Naive thymus-derived CD8-positive, alpha-beta T cell (primary cell): ENCODE measurements at regions not wholly inside any gene's neighbourhood (a gene's known extent, or its start where the extent isn't known, plus 50 kb on each side); places are given as distances from the start of the nearest gene placed in this dataset.

Source experiments
- ATAC-seq, 2 donors: fragments of 150-1000 bp; cut with Tn5 transposase in 1 of 2; sonication (Bioruptor Pico), chemical (Tn5 transposase) in 1 of 2; 1 replicate in 1 of 2; 2 replicates in 1 of 2; pipeline ENCODE4 v1.10.0; 2021; ENCODE audit warnings: mild to moderate bottlenecking in 2 of 2, moderate library complexity in 2 of 2
- POLR2A ChIA-PET: fragments of 350-600 bp; sonication (Branson Sonifier 250); formaldehyde crosslinking; loops from one replicate; lab custom pipeline; 2021; ENCODE audit warnings: antibody characterized with exemption; lab: Charles Lee
- DNase-seq, 10 donors: peaks; one replicate each; pipeline versions ENCODE4 v3.0.0 to v3.0.0-alpha.2; 2020 to 2022
- H3K27ac Mint-ChIP-seq, 10 donors: one replicate each; pipeline ENCODE4 v1.8.0; 2020 to 2022; ENCODE audit warnings: mild to moderate bottlenecking in 10 of 10, mixed read lengths in 10 of 10, moderate library complexity in 4 of 10, inconsistent platforms in 1 of 10
- H3K27me3 Mint-ChIP-seq, 5 donors: one replicate each; pipeline ENCODE4 v1.8.0; 2021 to 2022; ENCODE audit warnings: mixed read lengths in 5 of 5
- H3K36me3 Mint-ChIP-seq, 3 donors: one replicate each; pipeline ENCODE4 v1.8.0; 2020 to 2022; ENCODE audit warnings: mixed read lengths in 3 of 3, mild to moderate bottlenecking in 2 of 3, inconsistent platforms in 1 of 3
- H3K4me1 Mint-ChIP-seq, 4 donors: one replicate each; pipeline ENCODE4 v1.8.0; 2021 to 2022; ENCODE audit warnings: mixed read lengths in 4 of 4
- H3K4me3 Mint-ChIP-seq, 10 donors: one replicate each; pipeline ENCODE4 v1.8.0; 2020 to 2022; ENCODE audit warnings: mild to moderate bottlenecking in 10 of 10, mixed read lengths in 10 of 10, moderate library complexity in 6 of 10, inconsistent platforms in 1 of 10
- H3K9me3 Mint-ChIP-seq, 9 donors: one replicate each; pipeline ENCODE4 v1.8.0; 2020 to 2022; ENCODE audit warnings: mixed read lengths in 9 of 9, mild to moderate bottlenecking in 3 of 9, inconsistent platforms in 1 of 9, moderate library complexity in 1 of 9

DNA sequence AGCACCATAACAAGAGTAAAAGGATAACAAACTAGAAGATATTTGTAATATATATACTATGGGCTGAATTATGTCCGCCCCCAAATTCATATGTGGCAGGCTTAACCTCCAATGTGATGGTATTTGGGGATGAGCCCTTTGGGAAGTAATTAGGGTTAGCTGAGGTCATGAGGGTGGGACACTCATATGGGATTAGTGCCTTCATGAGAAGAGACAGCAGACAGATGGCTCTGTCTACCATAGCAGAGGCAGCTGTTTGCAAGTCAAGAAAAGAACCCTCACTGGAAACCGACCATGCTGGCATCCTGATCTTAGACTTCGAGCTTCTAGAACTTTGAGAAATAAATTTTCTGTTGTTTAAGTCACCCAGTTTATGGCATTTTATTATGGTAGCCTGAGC is 303.6 kb downstream of the LMO4 start:
- peaks cover 0 to 6% (median 1%) of the 10 kb centered on the region in 5 donors for H3K27me3 Mint-ChIP-seq
- peaks cover 0 to 14% (median 3%) of the 10 kb centered on the region in 9 donors for H3K9me3 Mint-ChIP-seq
- H3K4me1 Mint-ChIP-seq = no peaks in the 10 kb centered on the region
- H3K27ac Mint-ChIP-seq = no peak overlapping the region
- no peak for ATAC-seq
- POLR2A ChIA-PET = no interaction called here
- H3K4me3 Mint-ChIP-seq = no peak overlapping the region
- DNase-seq = no peak
- H3K36me3 Mint-ChIP-seq = no peaks in the 10 kb centered on the region

DNA sequence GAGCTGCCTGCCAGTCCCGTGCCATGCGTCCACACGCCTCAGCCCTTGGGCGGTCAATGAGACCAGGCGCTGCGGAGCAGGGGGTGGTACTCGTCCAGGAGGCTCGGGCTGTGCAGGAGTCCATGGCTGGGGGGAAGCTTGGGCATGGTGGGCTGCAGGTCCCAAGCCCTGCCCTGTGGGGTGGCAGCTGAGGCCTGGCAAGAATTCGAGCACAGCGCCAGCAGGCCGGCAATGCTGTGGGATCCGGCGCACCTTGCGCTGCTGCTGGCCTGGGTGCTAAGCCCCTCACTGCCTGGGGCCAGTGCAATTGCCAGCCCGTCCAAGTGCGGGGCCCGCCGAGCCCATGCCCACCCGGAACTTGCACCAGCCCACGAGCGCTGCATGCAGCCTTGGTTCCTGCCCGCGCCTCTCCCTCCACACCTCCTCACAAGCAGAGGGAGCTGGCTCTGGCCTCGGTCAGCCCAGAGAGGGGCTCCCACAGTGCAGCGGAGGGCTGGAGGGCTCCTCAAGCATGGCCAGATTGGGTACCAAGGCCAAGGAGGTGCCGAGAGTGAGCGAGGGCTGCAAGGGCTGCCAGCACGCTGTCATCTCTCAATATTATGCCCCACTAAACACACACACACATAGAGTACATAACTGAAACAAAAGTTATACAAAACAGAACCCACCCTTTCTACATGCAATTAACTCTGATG is 307.7 kb downstream of the LMO4 start:
- Mint-ChIP-seq H3K4me1 (peaks cover 0 to 4% (median 1%) of the 10 kb centered on the region in 4 donors), H3K27ac (no peak overlapping the region), H3K27me3 (peaks cover 0 to 6% (median 1%) of the 10 kb centered on the region in 5 donors), H3K36me3 (no peaks in the 10 kb centered on the region), H3K9me3 (peaks cover 0 to 14% (median 3%) of the 10 kb centered on the region in 9 donors), H3K4me3 (no peak overlapping the region)
- no peak for DNase-seq
- ATAC-seq = no peak
- POLR2A ChIA-PET = no interaction called here

DNA sequence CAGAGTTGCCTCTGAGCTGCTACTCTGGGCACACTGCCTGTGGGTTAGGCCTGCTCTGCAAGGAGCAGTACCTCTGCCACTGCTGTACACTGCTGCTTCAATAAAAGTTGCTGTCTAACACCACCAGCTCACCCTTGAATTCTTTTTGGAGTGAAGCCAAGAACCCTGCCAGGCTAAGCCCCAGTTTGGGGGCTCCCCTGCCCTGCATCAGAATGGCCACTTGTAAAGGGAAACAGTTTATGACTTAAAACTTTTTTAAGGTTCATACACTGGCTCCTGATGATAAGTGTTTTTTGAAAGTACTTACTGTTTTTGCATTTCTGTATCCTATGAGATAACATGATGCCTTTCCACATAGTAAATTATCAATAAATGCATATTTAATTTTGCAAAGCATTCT is 310.0 kb downstream of the LMO4 start:
- Mint-ChIP-seq H3K4me3 (no peak overlapping the region), H3K4me1 (peaks cover 0 to 4% (median 1%) of the 10 kb centered on the region in 4 donors), H3K27me3 (peaks cover 0 to 6% (median 2%) of the 10 kb centered on the region in 5 donors), H3K27ac (no peak overlapping the region), H3K9me3 (peaks cover 0 to 6% (median 0%) of the 10 kb centered on the region in 9 donors), H3K36me3 (no peaks in the 10 kb centered on the region)
- ATAC-seq (no peak), DNase-seq (no peak)
- POLR2A ChIA-PET = no interaction called here

DNA sequence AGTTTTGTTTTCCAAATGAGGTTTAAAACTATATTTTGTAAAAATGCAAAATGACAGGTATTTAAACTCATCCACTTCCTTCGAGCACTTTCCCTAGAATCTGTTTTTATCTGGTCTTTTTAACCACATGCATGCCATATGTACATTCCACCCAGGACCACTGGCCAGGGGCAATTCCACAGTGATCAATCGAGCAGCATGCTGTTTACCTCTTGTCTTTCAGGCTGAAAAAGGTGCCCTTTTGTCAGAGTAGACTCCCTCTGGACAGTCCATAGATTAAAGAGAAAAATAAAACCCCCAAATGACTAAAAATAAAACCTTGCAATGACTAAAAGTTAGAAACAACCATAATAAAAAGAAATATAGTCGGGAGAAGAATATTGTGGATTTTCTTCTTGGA is 313.3 kb downstream of the LMO4 start:
- Mint-ChIP-seq H3K36me3 (no peaks in the 10 kb centered on the region), H3K4me3 (no peak overlapping the region), H3K9me3 (no peaks in the 10 kb centered on the region), H3K27ac (no peak overlapping the region), H3K27me3 (peaks cover 0 to 2% (median 0%) of the 10 kb centered on the region in 5 donors), H3K4me1 (peaks cover 0 to 7% (median 4%) of the 10 kb centered on the region in 4 donors)
- POLR2A ChIA-PET = no interaction called here
- DNase-seq (no peak), ATAC-seq (no peak)

DNA sequence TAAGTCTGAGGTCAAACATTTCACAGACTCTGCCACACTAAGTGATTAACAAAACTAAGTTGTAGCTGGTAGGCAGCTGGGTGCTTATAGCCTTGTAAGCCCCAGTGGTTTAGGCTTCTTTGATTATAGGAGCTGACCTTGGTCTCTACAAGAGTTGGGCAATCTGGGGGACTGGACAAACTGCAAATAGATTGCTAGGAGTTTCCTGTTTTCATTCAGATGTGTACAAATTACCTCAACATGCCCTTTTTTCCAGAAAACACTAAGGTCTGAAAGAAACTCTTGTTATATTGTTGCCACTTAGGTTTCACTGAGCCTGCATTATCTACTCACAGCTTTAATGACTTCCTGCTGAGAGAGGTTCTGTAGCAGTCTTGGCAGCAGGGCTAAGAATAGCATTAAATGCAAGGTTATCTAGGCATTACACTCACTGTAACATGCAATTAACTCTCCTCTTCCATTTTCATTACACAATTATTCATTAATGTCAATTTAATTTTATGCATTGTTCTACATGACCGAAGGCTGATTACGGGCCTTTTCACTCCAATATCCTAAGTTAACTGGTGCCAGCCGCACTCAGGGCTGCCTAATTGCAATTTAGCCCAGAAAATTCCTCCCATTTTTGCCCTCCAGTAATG is 314.0 kb downstream of the LMO4 start:
- Mint-ChIP-seq H3K4me1 (peaks cover 0 to 7% (median 3%) of the 10 kb centered on the region in 4 donors), H3K9me3 (no peaks in the 10 kb centered on the region), H3K36me3 (no peaks in the 10 kb centered on the region), H3K27ac (no peak overlapping the region), H3K27me3 (peaks cover 0 to 2% (median 0%) of the 10 kb centered on the region in 5 donors), H3K4me3 (no peak overlapping the region)
- DNase-seq (no peak), ATAC-seq (no peak)
- POLR2A ChIA-PET = no interaction called here

DNA sequence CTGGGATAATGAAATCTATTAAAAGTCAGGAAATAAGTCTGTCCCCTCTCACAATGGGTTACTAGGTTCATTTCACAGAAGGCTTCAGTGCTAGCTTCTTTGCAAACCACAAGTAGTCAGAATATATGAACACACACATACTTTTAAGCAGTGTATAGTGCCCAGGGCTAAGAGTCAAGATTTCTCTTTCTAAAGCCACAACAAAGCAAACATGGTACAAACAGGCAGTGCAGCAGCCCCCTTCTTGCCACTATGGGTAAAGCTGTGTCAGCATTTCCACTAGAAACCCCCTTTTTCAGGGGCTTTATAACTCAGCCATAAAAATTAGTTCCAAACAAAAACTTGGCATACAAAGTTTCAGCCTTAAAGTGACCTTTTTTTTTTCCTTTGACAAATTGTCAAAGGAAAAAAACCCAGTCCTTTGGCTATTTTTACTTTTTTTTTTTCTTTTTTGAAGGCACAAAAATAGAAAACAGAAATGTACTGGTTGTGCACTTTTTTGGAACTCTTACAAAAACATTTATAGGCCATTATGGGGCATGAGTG is 315.4 kb downstream of the LMO4 start:
- H3K27me3 Mint-ChIP-seq = peaks cover 0 to 2% (median 0%) of the 10 kb centered on the region in 5 donors
- H3K27ac Mint-ChIP-seq = no peak overlapping the region
- H3K9me3 Mint-ChIP-seq = no peaks in the 10 kb centered on the region
- H3K36me3 Mint-ChIP-seq = no peaks in the 10 kb centered on the region
- POLR2A ChIA-PET = no interaction called here
- H3K4me3 Mint-ChIP-seq = no peak overlapping the region
- DNase-seq = no peak
- peaks cover 0 to 7% (median 0%) of the 10 kb centered on the region in 4 donors for H3K4me1 Mint-ChIP-seq
- no peak for ATAC-seq

DNA sequence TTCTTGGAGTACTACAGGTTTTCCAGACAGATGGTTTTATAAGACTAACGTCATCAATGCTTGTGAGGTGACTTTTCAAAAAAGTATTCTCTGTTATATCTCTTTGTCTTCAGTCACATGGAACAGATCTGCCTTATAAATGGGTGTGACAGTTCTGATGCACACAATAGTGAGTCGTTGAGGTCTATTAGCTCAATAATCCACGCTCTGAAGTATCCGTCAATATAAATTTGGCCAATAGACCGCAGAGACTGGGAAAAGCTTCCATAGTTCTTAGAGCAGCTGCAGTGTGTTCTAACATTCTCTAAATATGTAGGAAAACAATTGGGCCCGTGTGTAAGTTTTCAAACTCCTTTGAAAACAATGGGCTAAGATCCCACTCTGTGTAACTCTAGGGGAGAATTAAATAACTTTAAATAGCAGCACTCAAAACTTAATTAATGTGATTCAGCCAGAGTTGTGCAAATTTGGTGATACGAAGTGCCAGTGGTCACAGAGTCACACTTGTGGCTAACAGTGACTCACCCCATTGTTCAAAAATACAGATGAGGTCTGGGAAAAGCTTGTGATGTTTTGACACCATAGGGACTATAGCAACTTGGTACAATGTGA is 316.0 kb downstream of the LMO4 start:
- DNase-seq (no peak), ATAC-seq (no peak)
- Mint-ChIP-seq H3K27ac (no peak overlapping the region), H3K9me3 (no peaks in the 10 kb centered on the region), H3K4me3 (no peak overlapping the region), H3K27me3 (peaks cover 0 to 2% (median 0%) of the 10 kb centered on the region in 5 donors), H3K4me1 (peaks cover 0 to 7% (median 0%) of the 10 kb centered on the region in 4 donors), H3K36me3 (no peaks in the 10 kb centered on the region)
- POLR2A ChIA-PET = no interaction called here

DNA sequence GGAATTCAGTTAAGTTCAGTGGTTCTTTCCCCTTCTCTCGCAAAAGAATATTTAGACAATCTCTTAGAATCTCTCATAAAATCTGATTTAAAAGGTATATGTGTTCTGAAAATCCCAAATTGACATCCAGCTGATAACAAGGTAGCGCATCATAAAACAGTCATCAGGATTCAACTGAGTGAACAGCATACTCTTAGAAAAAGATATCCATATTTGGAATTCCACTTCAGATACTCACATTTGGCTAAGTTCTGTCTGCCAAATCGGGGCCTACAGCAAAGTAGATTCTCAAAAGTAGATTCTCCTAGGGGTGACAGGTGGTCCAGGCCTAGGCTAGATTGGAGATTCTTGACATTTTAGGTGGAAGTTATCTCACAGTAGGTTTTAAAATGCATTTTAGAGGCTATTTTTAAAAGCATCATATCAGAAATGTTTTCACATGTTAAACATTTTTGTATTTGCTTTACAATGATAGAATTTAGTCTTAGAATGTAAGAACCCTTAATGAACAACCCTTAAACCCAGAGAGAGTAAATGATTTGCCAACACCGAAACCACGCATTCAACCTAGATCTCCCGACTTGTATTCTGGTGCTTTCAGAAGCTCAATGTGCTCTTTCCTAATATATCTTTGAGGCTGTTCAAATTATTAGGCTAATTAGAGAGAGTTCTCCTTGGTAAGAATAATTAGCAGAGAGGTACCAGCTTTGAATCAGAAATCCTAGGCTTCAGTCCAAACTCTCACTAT is 318.9 kb downstream of the LMO4 start:
- no peaks in the 10 kb centered on the region for H3K36me3 Mint-ChIP-seq
- POLR2A ChIA-PET = no interaction called here
- no peak overlapping the region for H3K4me3 Mint-ChIP-seq
- no peak for ATAC-seq
- no peak for DNase-seq
- H3K27ac Mint-ChIP-seq = no peak overlapping the region
- H3K9me3 Mint-ChIP-seq = no peaks in the 10 kb centered on the region
- peaks cover 0 to 7% (median 0%) of the 10 kb centered on the region in 4 donors for H3K4me1 Mint-ChIP-seq
- peaks cover 0 to 2% (median 0%) of the 10 kb centered on the region in 5 donors for H3K27me3 Mint-ChIP-seq

DNA sequence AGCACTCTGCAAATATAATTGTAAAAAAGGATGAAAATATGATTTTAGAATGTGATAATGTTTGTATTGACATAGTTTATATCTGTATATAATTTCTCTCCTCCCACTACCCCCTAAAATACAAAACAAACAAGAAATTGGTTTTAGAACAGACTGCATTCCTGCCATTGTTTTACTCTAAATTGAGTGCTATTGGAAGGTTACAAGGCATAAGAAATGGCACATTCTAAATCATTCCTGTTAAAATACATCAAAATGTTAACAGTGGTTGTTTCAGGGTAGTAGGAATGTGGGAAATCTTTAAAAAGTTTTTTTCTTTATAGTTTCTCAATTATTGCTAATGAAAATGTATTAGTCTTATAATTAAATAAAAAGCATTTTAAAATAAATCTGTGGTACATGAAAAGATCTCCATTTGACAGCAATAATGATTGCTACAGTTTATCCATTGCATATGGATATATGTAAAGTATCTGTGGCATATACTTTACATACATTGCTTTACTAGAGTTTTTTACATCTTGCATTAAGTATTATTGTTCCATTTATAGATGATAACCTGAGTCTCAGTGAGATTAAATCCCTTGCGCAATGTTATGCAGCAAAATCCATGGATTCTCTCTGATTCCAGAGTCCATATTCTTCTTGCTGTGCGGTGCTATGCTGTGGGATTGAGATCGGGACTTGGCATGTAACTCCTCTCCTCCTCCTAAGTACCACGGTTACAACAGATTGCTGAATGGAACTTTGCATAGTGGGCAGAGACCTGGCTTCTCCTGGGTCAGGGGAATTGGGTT is 319.8 kb downstream of the LMO4 start:
- Mint-ChIP-seq H3K27ac (no peak overlapping the region), H3K27me3 (peaks cover 0 to 2% (median 0%) of the 10 kb centered on the region in 5 donors), H3K9me3 (no peaks in the 10 kb centered on the region), H3K4me1 (peaks cover 0 to 7% (median 0%) of the 10 kb centered on the region in 4 donors), H3K4me3 (no peak overlapping the region), H3K36me3 (no peaks in the 10 kb centered on the region)
- no peak for ATAC-seq
- DNase-seq = no peak
- POLR2A ChIA-PET = no interaction called here

DNA sequence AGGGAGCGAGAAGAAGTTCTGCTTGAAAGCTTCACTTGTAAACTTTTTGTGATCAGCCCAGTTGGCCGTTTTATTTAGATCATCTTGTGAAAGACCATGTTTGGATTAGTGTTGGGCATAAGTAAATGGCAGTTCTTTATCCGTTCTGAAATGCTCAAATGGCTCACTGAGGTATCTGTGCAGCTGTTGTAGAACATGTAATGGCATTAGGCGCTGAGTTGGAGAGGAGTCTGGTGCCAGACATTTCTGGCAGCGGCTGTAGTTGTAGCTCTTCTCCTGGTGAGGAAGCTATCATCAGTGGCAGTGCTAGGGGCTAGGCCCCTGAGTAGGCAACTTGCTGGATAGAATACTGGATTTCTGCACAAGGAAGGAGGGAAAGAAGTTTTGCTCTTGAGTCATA is 321.6 kb downstream of the LMO4 start:
- Mint-ChIP-seq H3K27me3 (peaks cover 0 to 2% (median 0%) of the 10 kb centered on the region in 5 donors), H3K36me3 (no peaks in the 10 kb centered on the region), H3K4me3 (no peak overlapping the region), H3K9me3 (no peaks in the 10 kb centered on the region), H3K27ac (no peak overlapping the region), H3K4me1 (peaks cover 0 to 6% (median 3%) of the 10 kb centered on the region in 4 donors)
- DNase-seq = no peak
- ATAC-seq = no peak
- POLR2A ChIA-PET = no interaction called here

DNA sequence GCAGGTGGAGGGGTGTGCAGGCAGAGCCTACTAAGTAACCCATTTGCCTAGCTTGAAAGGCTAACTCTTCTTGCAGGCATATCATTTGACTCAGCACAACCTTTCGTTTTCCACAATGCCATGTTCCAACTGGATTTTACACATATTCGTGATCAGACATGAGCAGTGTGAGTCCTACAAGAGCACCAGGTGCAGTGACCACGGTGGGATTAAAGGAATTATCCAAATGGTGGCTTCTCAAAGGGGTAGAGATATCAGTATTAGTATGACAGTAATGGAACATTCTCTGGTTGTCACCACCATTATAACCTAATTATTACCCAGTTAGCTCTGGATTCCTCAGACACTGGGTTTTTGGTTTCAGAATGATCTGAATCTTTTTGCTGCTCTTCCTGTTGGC is 323.5 kb downstream of the LMO4 start:
- Mint-ChIP-seq H3K4me1 (peaks cover 0 to 6% (median 3%) of the 10 kb centered on the region in 4 donors), H3K4me3 (no peak overlapping the region), H3K36me3 (no peaks in the 10 kb centered on the region), H3K27me3 (peaks cover 0 to 2% (median 0%) of the 10 kb centered on the region in 5 donors), H3K9me3 (no peaks in the 10 kb centered on the region), H3K27ac (no peak overlapping the region)
- DNase-seq (no peak), ATAC-seq (no peak)
- POLR2A ChIA-PET = no interaction called here

DNA sequence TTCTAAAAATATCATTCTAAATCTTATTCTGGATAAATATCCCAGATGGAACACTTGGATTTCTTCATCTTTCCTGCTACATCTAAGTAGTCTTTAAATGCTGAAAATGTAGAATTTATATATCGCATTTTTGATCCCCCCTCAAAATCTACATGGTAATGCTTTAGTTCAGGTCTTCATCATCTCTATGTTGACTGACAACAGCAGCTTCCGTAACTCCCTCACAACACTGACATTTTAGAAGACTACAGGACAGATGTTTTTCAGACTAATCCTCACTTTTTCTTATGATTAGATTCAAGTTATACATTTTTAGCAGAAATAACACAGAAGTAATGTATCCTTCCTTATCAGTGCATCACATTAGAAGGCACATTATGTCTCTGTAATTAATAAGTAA is 336.5 kb downstream of the LMO4 start:
- DNase-seq (no peak), ATAC-seq (no peak)
- Mint-ChIP-seq H3K4me1 (no peaks in the 10 kb centered on the region), H3K9me3 (peaks cover 3 to 21% (median 7%) of the 10 kb centered on the region in 9 donors), H3K27me3 (peaks cover 0 to 12% (median 9%) of the 10 kb centered on the region in 5 donors), H3K27ac (no peak overlapping the region), H3K36me3 (peaks cover 0 to 5% (median 2%) of the 10 kb centered on the region in 3 donors), H3K4me3 (no peak overlapping the region)
- POLR2A ChIA-PET = no interaction called here
